NCI-H1105 (cell line): ENCODE measurements at regions not wholly inside any gene's neighbourhood (a gene's known extent, or its start where the extent isn't known, plus 50 kb on each side); places are given as distances from the start of the nearest gene placed in this dataset.

ENCODE experiments used
- DNase-seq: peaks from one replicate; lab custom pipeline; 2025; lab: John Stamatoyannopoulos, UW

DNA sequence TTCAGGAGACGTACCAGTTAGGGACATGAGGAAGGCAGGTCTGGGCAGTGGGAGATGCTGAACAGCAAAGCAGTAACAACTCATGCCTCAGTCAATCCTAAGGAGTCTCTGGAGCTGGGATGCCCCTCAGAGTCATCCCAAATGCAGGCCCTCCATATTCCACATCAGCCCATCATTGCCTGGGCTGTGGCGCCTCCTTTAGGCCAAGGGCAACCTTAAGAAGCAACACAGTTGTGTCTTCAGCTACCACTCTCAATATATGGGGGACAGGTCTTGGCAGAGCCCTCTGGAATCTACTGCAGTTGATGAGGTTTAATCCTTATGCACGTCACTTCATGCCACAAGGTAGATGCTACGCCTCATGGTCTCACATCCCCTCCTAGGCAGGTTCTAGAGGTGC is 682.0 kb upstream of the RAB6C start:
- DNase-seq = no peak

DNA sequence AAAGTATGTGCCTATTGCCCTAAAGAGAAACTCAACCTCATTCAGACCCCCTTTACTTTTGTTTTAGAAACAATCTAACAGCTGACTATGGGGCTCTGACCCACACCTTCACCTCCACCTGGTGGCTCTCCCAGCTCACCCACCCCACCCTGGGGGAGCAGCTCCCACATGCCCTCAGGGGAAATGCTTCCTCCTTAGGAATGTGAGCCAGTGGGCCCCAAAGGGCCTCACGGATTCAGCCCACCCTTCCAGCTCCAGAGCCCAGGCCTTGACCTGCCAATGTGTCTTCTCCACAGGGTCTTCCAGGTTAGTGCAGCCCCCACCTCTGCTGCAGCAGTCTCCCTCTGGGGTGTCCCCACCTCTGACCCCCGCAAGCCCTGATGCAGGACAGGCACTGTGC is 680.1 kb upstream of the RAB6C start:
- no peak for DNase-seq

DNA sequence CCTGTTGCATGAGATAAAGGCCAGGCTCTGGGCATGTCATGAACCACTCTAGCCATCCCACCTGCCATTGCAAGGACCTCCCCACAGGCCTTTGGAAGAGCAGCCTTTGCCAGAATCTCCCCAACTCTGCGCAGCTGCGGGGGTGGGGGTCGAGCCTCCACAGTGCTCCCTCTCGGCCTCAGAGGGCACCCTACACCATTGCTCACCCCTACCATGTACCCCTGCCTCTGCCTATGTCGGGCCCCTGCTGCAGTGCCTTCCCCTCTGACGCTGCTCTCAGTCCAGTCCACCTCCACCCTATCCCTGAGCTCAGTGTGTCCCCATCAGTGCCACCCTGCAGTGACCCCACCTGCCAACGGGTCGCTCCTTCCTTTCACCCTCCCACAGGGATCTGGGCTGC is 679.7 kb upstream of the RAB6C start:
- DNase-seq = no peak

DNA sequence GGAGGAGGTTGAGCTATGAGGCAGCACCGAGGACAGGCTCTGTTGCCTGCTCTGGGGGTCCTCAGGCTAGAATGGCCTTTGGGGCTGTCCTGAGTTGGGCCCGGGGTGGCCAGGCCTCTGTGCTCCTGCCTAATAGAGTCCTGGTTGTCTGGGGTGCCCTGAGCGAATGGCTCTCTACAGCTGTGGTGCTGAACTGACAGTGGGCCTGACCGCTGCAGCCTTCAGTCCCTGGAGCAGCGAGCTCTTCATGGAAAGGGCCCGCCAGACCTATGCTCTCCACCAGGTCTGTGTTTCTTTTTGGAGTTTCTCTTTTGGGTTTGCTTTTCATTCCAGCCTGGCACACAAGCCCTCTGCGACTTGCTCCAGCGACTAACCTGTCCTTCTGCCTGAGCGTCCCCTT is 679.0 kb upstream of the RAB6C start:
- no peak for DNase-seq

DNA sequence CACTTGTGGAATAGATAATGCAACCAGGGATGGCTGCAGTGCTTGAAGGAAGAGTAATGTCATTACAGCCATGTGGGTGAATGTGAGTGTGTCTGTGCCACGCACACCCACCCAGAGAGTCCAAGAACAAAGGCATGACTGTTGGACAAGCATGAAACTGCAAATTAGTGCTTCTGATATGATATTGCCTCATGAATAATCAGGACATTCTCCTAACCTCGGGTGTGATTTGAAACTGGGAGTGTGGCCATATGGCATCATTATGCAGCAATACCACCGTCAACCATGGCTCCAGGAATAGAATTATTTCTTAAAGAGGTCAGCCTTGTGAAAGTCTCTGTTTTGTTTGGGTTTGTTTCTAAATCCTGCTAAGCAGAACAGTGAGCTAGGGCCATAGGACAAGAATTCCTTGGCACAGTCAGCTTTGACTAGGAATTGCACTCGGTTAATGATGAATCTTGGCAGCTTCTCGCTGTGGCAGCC is 678.0 kb upstream of the RAB6C start:
- DNase-seq = no peak

DNA sequence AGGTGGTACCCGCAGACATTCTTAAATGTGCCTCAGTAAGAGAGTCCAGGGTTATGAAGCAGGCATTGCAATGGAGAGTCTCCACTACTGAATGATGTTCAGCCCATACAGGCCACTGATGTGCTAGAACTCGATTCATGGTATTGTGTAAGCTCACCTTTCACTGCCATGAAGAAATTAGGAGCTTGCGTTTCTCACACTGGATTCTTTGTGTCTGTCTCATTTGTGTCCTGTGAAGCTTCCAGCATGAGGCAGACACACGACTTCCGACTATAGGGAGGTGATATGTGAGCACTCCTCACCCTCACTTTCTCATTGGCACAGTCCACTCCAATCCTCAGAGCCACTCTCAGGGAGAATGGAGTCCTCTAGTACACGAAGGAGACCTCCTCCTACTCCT is 677.4 kb upstream of the RAB6C start:
- no peak for DNase-seq

DNA sequence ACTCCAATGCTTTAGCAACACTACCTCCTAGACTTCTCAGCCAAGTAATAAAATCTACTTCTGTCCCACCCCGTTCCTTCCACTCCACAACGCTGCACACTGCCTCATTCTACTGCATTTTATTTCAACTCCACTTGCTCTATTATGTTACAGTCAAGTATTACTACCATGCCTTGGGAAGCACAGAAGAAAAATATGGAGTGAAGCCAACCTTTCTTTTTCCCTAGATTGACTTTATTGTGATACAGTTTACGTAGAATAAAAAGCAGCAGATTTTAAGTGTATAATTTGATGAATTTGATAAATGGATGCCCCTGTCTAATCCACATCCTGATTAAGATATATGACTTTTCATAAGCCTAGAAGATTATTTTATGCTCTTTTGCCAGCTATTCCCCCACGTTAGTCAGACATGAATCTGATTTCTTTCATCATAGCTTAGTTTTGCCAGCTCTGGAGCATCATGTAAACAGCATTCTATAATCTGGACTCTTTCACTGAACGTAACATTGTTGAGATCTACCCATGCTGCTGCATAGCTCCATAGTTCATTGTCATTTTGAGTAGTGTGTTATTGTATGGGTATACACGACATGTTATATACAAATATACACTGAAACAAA is 676.8 kb upstream of the RAB6C start:
- DNase-seq = no peak

DNA sequence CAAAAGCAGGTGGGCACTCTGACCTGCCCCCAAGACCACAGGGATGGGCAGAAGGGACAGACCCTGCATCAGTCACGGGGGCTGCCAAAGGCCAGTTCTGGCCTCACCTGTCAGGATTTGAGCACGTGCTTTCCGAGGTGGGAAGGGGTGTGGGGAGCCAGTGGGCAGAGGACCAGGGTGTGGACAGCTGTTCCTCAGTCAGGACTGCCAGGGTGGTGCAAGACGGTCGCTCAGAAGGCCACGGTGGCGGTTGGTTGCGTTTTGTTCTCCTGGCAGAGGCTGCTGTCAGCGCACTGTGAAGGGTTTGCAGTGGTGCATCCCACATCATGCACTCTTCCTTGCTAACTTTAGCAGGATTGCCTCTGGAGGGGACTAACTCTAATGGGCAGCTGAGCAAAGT is 665.3 kb upstream of the RAB6C start:
- DNase-seq = no peak

DNA sequence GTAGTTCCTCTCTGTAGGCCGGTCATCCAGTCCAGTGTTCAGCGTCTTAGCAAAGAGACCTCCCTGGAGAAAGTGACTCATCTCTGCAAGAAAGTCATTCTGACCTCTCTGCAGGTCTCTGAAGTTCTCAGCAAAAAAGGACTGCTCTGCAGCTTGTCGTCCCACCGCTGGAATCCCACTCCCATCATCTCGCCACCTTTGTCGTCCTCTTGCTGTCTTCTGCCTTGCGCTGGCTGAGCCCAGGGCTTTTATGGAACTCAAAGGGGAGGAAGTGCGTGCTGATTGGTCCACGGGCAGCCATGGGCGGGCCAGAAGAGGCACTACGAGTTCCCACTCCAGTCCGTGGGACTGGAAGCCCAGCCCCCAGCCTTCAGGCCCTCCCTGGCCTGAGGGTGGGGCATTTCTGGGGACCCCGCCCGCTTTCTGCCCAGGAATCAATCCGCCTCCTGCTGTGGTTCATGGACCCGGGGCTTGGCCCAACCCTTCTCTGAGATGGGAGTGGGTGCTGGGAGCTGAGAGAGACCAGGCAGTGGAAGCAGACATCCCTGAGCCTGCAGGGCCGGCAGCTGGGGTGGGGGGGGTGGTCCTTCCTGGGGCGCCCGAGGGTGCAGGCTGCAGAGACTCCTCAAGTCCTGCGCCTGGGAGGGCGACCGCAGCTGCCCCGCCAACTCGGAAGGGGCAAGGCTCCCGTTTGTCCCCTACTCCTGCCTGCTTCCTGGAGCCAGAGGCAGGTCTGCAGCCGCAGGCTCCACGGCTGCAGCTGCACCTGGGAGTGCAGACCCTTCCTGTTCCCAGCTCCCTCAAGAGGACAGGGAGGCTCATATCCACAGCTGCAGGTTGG is 660.7 kb upstream of the RAB6C start:
- peak; percentile 69 for DNase-seq

DNA sequence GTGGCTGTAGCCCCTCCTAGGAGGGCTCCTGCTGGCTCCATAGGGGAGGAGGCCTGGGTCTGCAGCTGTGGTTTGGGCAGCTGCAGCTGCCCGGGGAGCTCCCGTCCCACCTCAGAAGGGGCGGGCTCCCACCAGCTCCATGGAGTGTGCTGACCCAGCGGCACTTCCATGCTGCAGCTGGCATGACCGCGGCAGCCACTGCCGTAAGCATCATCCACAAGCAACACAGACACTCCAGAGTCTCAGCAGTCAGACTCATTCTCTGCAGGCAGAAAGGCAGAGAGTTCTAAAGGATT is 660.1 kb upstream of the RAB6C start:
- no peak for DNase-seq

DNA sequence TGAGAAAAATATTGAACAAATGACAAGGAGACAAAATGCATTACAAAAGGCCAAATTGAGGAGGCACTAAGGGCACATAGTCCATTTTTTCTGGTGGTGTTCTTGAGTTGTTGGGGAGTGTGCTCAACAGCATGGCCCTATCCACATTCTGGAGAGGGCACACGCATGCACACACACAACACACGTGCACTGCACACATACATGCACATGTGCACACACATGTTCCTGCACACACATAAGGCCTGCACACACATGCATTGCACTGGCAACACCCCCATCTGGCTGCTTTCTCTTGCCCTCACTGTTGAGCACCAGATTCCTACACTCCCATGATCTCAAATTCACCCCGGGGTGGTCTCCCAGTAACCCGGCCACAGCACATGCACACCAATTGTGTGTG is 659.2 kb upstream of the RAB6C start:
- no peak for DNase-seq

DNA sequence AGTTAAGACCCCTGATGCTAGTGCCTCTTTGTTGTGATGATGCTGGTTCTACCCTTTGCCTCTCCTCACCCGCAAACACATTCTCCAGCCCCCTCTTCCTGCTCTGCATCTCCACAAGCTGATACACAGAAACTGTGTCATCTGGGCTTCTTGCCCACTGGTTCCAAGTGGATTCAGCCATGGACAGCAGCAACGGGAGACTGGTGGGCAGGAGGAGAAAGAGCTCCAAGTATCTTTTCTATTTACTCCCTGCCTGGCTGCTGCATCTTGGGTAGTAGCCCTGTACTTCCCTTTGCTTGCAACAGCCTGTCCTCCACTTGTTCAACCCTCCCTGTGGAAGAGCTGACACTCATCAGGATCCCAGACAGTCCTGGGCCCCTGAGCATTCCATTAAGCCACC is 655.1 kb upstream of the RAB6C start:
- DNase-seq = no peak

DNA sequence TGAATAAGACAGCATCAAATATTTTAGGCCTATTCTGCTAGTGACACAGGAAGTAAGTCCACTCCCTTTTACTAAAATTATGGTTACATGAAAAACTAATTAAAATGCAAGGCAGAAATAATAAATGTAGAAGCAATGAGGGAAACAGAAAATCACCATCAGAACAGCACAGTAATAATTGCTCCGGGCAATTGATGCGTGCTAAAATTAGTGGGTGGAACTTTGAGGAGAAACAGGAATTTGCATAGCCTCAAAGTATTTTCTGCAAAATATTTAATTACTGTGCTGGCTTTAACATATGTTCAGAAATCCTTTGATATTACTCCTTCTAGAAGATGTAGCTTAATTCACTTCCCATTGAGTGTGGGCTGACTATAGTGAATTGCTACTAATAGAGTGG is 654.3 kb upstream of the RAB6C start:
- no peak for DNase-seq

DNA sequence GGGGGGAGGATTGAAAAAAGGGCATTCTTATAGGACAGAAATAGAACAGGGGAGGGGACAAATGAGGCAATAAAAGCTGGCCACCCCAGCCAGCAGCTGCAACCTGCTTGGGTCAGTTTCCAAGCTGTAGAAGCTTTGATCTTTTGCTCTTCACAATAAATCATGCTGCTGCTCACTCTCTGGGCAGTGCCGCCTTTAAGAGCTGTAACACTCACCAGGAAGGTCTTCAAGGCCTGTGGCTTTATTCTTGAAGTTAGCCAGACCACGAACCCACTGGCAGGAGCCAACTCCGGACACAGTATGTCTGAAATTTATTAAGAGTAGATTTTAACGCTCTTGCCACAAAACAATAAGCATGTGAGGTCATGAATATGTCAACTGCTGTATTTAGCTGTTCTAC is 649.9 kb upstream of the RAB6C start:
- DNase-seq = no peak

DNA sequence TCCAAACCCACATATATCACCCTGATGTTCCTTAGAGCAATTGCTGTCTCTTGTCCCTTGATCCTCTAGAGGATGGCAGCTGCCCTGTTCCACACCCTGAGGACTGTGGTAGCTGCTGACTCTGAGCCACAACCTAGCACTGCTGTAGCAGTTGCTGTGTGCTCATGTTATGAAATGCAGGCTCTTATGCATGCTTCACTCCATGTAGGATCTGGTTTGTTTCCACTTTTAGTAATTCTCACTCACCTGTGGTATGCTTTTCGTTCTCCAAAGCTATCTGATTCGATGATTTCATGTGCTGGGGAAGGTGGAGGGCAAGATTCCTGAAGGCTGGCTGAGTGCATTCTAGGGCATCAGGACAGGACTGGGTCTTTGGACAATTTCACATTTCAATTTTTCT is 649.0 kb upstream of the RAB6C start:
- no peak for DNase-seq

DNA sequence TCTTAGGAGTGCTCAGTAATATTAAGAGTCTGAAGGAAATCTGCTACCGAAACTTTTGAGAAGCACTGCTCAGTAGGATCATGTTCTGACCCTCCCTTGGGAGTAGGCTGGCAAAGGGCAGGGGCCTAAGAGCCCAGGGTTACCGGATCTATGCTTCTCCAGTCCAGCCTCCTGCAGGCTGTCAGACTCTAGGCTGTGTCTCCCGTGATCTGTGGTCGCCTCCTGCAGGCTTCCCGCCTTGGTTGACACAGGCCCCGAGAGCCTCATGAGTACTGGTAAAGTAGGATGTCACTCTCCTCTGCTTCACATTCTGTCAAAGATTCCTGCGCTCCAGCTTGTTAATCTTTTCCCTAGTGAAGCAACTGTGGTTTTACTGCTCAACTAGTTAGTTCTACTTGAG is 647.8 kb upstream of the RAB6C start:
- no peak for DNase-seq

DNA sequence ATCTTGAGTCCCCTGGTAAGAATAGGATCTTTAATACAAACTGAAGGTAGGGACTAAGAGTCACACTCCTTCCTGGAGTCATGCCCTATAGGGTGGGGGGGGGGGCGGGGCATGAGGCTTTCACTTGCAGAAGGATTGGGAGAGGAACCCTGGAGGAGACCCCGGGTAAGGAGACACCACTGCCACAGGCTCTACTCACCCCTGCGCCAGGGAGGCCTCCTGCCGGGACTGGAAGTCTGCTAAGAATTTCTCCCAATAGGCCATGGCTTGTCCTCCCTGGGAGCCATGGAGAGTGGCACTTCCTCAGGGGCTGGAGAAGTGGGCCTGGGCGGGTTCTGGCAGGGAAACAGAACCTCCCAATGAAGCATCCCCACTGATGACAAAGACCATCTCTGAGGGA is 645.3 kb upstream of the RAB6C start:
- no peak for DNase-seq

DNA sequence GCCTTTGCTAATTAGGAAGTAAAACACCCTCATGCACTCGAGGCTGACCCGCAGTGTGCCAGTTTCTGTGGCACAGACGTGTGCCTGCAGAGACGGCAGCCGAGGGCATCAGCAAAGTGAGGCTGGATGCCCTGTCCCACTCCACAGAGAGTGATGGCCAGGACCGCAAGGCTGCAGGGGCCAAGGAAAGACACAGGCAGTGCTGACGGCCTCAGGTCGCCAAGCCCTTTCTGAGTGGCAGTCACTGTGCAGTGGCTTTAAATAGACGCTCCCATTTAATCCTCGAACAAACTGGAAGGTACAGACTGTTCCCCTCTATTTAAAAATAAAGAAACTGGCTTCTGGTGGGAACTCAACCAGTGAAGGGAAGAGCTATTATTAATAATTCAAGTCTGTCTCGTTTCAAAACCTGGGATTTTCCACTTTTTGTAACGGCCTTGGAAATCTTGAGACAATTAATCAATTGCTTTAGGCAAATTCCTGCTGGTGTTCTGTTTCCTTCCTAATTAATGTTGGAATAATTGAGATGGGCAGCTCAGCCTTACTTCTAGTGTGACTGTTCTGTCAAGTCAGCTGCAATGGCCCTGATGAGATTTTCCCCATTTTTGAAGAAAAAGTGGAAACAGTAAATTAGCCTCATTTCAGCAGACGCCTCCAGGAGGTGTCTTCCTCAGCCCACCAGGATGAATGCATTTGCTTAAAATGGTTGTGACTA is 644.6 kb upstream of the RAB6C start:
- DNase-seq = no peak

DNA sequence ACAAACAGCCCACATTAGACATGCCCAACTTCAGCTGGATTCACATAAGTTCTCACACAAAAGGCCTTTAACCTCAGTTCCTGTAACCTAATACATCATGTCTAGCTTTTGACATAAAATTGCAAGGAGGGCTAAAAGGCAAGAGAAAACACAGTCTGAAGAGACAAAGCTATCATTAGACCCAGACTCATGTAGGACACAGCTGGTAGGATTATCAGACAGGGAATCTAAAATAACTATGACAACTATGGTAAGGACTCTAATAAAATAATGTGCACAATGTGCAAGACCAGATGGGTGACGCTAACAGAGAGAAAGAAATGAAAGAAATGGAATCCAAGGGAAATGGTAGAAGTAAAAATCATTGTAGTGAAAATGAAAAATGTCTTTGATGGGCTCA is 643.2 kb upstream of the RAB6C start:
- DNase-seq = no peak

DNA sequence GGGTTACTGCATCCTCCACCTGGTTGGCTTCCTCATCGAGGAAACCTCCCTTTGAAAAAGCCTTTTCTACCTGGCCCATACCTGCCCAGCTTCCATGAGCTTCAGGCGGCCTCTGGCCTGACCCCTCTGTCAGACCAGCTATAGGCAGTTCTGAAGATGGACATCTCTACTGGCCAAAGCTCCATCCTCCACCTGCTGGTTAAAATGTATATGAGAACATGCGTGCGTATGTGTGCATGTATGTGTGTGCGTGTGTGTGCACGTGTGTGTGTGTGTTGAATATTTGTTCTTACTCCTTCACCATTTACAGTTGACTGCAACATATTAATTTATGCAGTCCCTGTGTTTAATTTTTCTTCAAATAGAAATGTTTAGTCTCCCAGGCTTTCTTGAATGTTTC is 642.4 kb upstream of the RAB6C start:
- DNase-seq = no peak

DNA sequence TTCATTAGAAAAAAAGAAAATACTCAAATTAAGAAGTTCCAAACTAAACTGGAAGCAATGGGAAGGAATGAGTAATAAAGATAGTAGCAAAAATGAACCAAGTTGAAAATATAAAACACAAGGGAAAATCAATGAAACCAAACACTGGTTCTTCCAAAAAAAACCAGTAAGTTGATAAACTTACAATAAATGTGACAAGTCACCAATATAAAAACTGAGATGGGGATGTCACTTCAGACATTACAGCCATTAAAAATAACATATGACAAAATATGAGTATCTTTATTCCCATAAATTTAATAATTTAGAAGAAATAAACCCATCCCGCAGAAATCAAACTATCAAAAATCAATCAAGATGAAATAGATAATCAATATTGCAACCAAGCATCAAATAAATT is 633.9 kb upstream of the RAB6C start:
- DNase-seq = no peak

DNA sequence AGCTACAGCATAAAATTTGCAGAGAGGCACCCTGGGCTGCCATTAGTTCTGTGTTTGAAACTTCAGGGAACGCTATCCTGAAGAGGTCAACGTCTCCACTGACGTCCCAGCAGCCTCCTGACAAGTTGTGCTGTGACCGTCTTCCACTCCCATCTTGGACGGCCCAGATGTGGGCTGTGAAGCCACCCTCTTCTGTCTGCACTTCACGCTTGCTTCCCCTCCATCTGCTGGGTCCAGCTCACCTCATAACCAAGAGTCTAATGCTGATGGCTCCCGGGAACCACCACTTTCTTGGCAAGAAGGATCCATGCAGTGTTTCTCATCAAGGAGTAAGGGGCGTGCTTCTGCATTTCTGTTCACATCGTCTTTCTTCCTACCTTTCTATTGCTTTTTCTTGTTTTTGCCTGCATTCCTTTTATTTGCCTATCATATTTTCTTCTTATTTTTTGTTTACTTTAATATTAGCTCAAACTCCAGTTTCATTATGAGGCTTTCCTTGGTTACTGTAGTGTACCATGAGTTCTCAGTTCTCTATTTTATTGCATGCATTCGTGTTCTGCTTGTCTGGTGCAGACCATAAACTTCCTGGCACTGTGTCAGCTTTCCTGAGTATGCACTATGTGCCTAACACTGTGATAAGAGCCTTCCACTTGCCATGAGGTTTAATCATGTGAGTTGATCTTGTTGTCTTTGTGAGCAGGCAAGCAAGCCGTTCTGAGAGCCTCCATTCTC is 631.8 kb upstream of the RAB6C start:
- no peak for DNase-seq

DNA sequence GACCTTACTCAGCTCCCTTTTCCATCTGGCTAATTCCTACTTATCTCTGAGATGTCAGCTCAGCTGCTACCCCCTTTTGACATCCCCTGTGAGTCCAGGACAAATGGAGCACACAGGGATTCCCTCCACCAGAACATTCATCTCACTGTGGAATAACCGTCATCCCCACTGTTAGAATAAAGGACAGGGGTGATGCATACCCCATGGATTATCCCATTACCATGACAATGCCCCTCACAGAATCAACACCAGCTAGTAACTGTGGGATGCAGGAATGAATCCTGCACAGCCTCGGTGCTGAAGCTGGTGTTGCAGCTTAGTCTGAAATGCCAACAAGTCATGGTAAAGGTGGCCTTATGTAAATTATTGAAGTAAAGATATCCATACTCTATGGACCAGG is 624.8 kb upstream of the RAB6C start:
- no peak for DNase-seq
